GM23338 (cell line): ENCODE measurements at regions not wholly inside any gene's neighbourhood (a gene's known extent, or its start where the extent isn't known, plus 50 kb on each side); places are given as distances from the start of the nearest gene placed in this dataset.

Source experiments
- ATAC-seq: fragments of 200-7000 bp; cut with Tn5 transposase; 3 replicates; pipeline ENCODE4 v1.9.1; 2020
- DNase-seq: peaks from one replicate; pipeline ENCODE4 v3.0.0-alpha.2; 2015; ENCODE audit warnings: low spot score
- H2AFZ ChIP-seq: fragments of 200-600 bp; sonication (generic); 2 replicates; pipeline ENCODE4 v1.8.0; 2016; ENCODE audit warnings: antibody characterized with exemption, mild to moderate bottlenecking, moderate library complexity
- H3F3A ChIP-seq: fragments of 200-600 bp; sonication (generic); replicated peaks from 2 replicates; pipeline ENCODE4 v1.8.0; 2017; ENCODE audit warnings: antibody characterized with exemption, mixed run types, low read depth
- H3K27ac ChIP-seq: fragments of 200-600 bp; sonication (generic); 2 replicates; pipeline ENCODE4 v1.6.1; 2016; ENCODE audit warnings: low read depth
- H3K27me3 ChIP-seq: fragments of 200-600 bp; sonication (generic); 2 replicates; pipeline ENCODE4 v1.8.0; 2016; ENCODE audit warnings: mild to moderate bottlenecking, mixed run types, moderate library complexity; ENCODE audit not compliant: insufficient read depth
- H3K36me3 ChIP-seq: fragments of 200-600 bp; sonication (generic); 2 replicates; pipeline ENCODE4 v1.8.0; 2016; ENCODE audit warnings: mild to moderate bottlenecking; ENCODE audit not compliant: insufficient read depth
- H3K4me1 ChIP-seq: fragments of 200-600 bp; sonication (generic); 2 replicates; pipeline ENCODE4 v1.8.0; 2016; ENCODE audit warnings: mild to moderate bottlenecking, moderate library complexity; ENCODE audit not compliant: insufficient read depth
- H3K4me2 ChIP-seq: fragments of 200-600 bp; sonication (generic); 2 replicates; pipeline ENCODE4 v1.7.1; 2017; ENCODE audit warnings: mixed run types
- H3K4me3 ChIP-seq: fragments of 200-600 bp; sonication (generic); 2 replicates; pipeline ENCODE4 v1.6.1; 2016; ENCODE audit warnings: mixed run types
- H3K79me2 ChIP-seq: fragments of 200-600 bp; sonication (generic); replicated peaks from 2 replicates; pipeline ENCODE4 v1.8.0; 2017; ENCODE audit warnings: mild to moderate bottlenecking; ENCODE audit not compliant: insufficient read depth
- H3K9me2 ChIP-seq: fragments of 200-600 bp; sonication (generic); 2 replicates; pipeline ENCODE4 v1.8.0; 2017; ENCODE audit not compliant: insufficient read depth
- H4K20me1 ChIP-seq: fragments of 200-600 bp; sonication (generic); replicated peaks from 2 replicates; pipeline ENCODE4 v1.8.0; 2017; ENCODE audit warnings: mild to moderate bottlenecking; ENCODE audit not compliant: insufficient read depth
- H3K27ac Mint-ChIP-seq: 2 replicates; pipeline ENCODE4 v1.8.0; 2020; ENCODE audit warnings: inconsistent platforms, mild to moderate bottlenecking, moderate library complexity, mixed read lengths
- H3K27me3 Mint-ChIP-seq: 3 replicates; pipeline ENCODE4 v1.8.0; 2022; ENCODE audit warnings: low read depth, mild to moderate bottlenecking, moderate library complexity, mixed read lengths, inconsistent platforms; ENCODE audit not compliant: insufficient read depth, poor library complexity
- H3K36me3 Mint-ChIP-seq: 3 replicates; pipeline ENCODE4 v1.8.0; 2021; ENCODE audit warnings: low read depth, mild to moderate bottlenecking, inconsistent platforms, moderate library complexity, mixed read lengths
- H3K4me1 Mint-ChIP-seq: 3 replicates; pipeline ENCODE4 v1.8.0; 2020; ENCODE audit warnings: mild to moderate bottlenecking, inconsistent platforms, mixed read lengths
- H3K4me3 Mint-ChIP-seq: 3 replicates; pipeline ENCODE4 v1.8.0; 2021; ENCODE audit warnings: moderate library complexity, mild to moderate bottlenecking, inconsistent platforms, mixed read lengths
- H3K9me3 Mint-ChIP-seq: 3 replicates; pipeline ENCODE4 v1.8.0; 2020; ENCODE audit warnings: moderate library complexity, mild to moderate bottlenecking, inconsistent platforms, mixed read lengths
- CREB1 ChIP-seq: fragments of 250-450 bp; sonication (Bioruptor Pico); IDR thresholded peaks from 2 replicates; pipeline ENCODE4 v1.5.0; 2020; ENCODE audit warnings: low read depth, mild to moderate bottlenecking, moderate library complexity
- ETS1 ChIP-seq: IDR thresholded peaks from 2 replicates; pipeline ENCODE4 v1.6.1; 2016; ENCODE audit warnings: antibody characterized with exemption
- EZH2 ChIP-seq: fragments of 200-600 bp; sonication (generic); IDR thresholded peaks from one replicate; pipeline ENCODE4 v1.8.0; 2017; ENCODE audit warnings: antibody characterized with exemption, mild to moderate bottlenecking, low read depth; ENCODE audit not compliant: unreplicated experiment
- EZH2phosphoT487 ChIP-seq: fragments of 200-600 bp; sonication (generic); IDR thresholded peaks from one replicate; pipeline ENCODE4 v1.8.1; 2018; ENCODE audit warnings: antibody characterized with exemption; ENCODE audit not compliant: unreplicated experiment
- JUNB ChIP-seq: IDR thresholded peaks from one replicate; pipeline ENCODE4 v1.6.1; 2016; ENCODE audit warnings: antibody characterized with exemption; ENCODE audit not compliant: unreplicated experiment
- NANOG ChIP-seq: IDR thresholded peaks from 2 replicates; pipeline ENCODE4 v1.6.1; 2016; ENCODE audit warnings: antibody characterized with exemption, borderline replicate concordance
- STAT1 ChIP-seq: IDR thresholded peaks from one replicate; pipeline ENCODE4 v1.6.1; 2016; ENCODE audit warnings: antibody characterized with exemption; ENCODE audit not compliant: unreplicated experiment
- ZNF114 ChIP-seq: fragments of 250-450 bp; sonication (Bioruptor Pico); IDR thresholded peaks from 2 replicates; pipeline ENCODE4 v1.5.0; 2020; ENCODE audit warnings: mild to moderate bottlenecking, moderate library complexity
- ZNF331 ChIP-seq: fragments of 250-450 bp; sonication (Bioruptor Pico); IDR thresholded peaks from 2 replicates; pipeline ENCODE4 v1.5.0; 2020; ENCODE audit warnings: low read depth, mild to moderate bottlenecking, moderate library complexity
- TF ChIP-seq, protein P1 (sequence below): IDR thresholded peaks from one replicate; pipeline ENCODE4 v1.6.1; 2018; ENCODE audit warnings: antibody characterized with exemption; ENCODE audit not compliant: unreplicated experiment
- TF ChIP-seq, protein P2 (sequence below), 2 experiments: fragments of 200-600 bp in 1 of 2; sonication (generic) in 1 of 2; conservative IDR thresholded peaks; 2 replicates each; pipeline versions ENCODE4 v1.5.1 to v1.6.1; 2016 to 2017; ENCODE audit warnings: antibody characterized with exemption in 2 of 2, low read depth in 2 of 2, mild to moderate bottlenecking in 2 of 2, moderate library complexity in 1 of 2
- TF ChIP-seq, protein P3 (sequence below): fragments of 250-450 bp; sonication (Bioruptor Pico); IDR thresholded peaks from 2 replicates; pipeline ENCODE4 v1.5.0; 2020; ENCODE audit warnings: mild to moderate bottlenecking, moderate library complexity

DNA sequence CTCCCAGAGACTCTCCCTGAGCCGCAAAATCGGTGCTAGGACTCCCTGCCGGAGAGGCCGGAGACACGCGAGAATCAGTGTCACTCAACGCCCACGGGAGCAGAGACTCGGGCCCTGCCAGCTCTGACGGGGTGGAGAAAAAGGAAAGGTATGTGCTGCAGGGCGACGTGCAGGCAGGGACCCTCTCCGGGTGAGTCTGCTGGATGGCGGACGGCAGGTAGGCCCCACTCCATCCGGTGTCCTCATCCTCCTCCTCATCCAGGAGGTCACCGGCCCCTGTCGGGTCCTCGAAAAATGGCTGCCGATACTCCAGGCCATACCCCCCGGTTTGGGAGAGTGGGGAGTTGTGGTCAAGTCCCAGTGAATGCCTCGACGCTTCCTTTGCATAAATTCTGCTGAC, 110.7 kb downstream of the PMAIP1 start (continued):
- TF ChIP-seq ZNF331 (CRISPR knock-in tag): no peak
- TF ChIP-seq ETS1: no peak
- no peak for TF ChIP-seq JUNB

GRCh38 chr18:60007661-60008060, 107.9 kb downstream of the PMAIP1 start:
- Histone ChIP-seq H3K27ac (no peak overlapping the region), H3K27me3 (no peaks in the 10 kb centered on the region), H3K9me2 (no peaks in the 10 kb centered on the region), H4K20me1 (no peaks in the 10 kb centered on the region), H2AFZ (no peak overlapping the region), H3F3A (no peaks in the 10 kb centered on the region), H3K79me2 (no peaks in the 10 kb centered on the region), H3K4me1 (no peaks in the 10 kb centered on the region), H3K4me3 (no peak overlapping the region), H3K36me3 (no peaks in the 10 kb centered on the region), H3K4me2 (no peak overlapping the region)
- Mint-ChIP-seq H3K27ac (no peak overlapping the region), H3K4me3 (no peak overlapping the region), H3K4me1 (no peaks in the 10 kb centered on the region), H3K27me3 (no peaks in the 10 kb centered on the region), H3K36me3 (peaks cover 9% of the 10 kb centered on the region; the same call in 2 of the 3 replicates), H3K9me3 (peaks cover 23% of the 10 kb centered on the region)
- ATAC-seq: no peak
- no peak for DNase-seq
- TF ChIP-seq JUNB: no peak
- TF ChIP-seq STAT1: no peak
- TF ChIP-seq EZH2phosphoT487: no peak
- TF ChIP-seq, protein P1, sequence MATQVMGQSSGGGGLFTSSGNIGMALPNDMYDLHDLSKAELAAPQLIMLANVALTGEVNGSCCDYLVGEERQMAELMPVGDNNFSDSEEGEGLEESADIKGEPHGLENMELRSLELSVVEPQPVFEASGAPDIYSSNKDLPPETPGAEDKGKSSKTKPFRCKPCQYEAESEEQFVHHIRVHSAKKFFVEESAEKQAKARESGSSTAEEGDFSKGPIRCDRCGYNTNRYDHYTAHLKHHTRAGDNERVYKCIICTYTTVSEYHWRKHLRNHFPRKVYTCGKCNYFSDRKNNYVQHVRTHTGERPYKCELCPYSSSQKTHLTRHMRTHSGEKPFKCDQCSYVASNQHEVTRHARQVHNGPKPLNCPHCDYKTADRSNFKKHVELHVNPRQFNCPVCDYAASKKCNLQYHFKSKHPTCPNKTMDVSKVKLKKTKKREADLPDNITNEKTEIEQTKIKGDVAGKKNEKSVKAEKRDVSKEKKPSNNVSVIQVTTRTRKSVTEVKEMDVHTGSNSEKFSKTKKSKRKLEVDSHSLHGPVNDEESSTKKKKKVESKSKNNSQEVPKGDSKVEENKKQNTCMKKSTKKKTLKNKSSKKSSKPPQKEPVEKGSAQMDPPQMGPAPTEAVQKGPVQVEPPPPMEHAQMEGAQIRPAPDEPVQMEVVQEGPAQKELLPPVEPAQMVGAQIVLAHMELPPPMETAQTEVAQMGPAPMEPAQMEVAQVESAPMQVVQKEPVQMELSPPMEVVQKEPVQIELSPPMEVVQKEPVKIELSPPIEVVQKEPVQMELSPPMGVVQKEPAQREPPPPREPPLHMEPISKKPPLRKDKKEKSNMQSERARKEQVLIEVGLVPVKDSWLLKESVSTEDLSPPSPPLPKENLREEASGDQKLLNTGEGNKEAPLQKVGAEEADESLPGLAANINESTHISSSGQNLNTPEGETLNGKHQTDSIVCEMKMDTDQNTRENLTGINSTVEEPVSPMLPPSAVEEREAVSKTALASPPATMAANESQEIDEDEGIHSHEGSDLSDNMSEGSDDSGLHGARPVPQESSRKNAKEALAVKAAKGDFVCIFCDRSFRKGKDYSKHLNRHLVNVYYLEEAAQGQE: no peak
- no peak for TF ChIP-seq ZNF331 (CRISPR knock-in tag)
- TF ChIP-seq, protein P2, sequence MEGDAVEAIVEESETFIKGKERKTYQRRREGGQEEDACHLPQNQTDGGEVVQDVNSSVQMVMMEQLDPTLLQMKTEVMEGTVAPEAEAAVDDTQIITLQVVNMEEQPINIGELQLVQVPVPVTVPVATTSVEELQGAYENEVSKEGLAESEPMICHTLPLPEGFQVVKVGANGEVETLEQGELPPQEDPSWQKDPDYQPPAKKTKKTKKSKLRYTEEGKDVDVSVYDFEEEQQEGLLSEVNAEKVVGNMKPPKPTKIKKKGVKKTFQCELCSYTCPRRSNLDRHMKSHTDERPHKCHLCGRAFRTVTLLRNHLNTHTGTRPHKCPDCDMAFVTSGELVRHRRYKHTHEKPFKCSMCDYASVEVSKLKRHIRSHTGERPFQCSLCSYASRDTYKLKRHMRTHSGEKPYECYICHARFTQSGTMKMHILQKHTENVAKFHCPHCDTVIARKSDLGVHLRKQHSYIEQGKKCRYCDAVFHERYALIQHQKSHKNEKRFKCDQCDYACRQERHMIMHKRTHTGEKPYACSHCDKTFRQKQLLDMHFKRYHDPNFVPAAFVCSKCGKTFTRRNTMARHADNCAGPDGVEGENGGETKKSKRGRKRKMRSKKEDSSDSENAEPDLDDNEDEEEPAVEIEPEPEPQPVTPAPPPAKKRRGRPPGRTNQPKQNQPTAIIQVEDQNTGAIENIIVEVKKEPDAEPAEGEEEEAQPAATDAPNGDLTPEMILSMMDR (conservative IDR thresholded peaks at IDR 0.05; ENCODE audit: low read depth in 2 of 2): no peak
- TF ChIP-seq ETS1: no peak
- TF ChIP-seq, protein P3, sequence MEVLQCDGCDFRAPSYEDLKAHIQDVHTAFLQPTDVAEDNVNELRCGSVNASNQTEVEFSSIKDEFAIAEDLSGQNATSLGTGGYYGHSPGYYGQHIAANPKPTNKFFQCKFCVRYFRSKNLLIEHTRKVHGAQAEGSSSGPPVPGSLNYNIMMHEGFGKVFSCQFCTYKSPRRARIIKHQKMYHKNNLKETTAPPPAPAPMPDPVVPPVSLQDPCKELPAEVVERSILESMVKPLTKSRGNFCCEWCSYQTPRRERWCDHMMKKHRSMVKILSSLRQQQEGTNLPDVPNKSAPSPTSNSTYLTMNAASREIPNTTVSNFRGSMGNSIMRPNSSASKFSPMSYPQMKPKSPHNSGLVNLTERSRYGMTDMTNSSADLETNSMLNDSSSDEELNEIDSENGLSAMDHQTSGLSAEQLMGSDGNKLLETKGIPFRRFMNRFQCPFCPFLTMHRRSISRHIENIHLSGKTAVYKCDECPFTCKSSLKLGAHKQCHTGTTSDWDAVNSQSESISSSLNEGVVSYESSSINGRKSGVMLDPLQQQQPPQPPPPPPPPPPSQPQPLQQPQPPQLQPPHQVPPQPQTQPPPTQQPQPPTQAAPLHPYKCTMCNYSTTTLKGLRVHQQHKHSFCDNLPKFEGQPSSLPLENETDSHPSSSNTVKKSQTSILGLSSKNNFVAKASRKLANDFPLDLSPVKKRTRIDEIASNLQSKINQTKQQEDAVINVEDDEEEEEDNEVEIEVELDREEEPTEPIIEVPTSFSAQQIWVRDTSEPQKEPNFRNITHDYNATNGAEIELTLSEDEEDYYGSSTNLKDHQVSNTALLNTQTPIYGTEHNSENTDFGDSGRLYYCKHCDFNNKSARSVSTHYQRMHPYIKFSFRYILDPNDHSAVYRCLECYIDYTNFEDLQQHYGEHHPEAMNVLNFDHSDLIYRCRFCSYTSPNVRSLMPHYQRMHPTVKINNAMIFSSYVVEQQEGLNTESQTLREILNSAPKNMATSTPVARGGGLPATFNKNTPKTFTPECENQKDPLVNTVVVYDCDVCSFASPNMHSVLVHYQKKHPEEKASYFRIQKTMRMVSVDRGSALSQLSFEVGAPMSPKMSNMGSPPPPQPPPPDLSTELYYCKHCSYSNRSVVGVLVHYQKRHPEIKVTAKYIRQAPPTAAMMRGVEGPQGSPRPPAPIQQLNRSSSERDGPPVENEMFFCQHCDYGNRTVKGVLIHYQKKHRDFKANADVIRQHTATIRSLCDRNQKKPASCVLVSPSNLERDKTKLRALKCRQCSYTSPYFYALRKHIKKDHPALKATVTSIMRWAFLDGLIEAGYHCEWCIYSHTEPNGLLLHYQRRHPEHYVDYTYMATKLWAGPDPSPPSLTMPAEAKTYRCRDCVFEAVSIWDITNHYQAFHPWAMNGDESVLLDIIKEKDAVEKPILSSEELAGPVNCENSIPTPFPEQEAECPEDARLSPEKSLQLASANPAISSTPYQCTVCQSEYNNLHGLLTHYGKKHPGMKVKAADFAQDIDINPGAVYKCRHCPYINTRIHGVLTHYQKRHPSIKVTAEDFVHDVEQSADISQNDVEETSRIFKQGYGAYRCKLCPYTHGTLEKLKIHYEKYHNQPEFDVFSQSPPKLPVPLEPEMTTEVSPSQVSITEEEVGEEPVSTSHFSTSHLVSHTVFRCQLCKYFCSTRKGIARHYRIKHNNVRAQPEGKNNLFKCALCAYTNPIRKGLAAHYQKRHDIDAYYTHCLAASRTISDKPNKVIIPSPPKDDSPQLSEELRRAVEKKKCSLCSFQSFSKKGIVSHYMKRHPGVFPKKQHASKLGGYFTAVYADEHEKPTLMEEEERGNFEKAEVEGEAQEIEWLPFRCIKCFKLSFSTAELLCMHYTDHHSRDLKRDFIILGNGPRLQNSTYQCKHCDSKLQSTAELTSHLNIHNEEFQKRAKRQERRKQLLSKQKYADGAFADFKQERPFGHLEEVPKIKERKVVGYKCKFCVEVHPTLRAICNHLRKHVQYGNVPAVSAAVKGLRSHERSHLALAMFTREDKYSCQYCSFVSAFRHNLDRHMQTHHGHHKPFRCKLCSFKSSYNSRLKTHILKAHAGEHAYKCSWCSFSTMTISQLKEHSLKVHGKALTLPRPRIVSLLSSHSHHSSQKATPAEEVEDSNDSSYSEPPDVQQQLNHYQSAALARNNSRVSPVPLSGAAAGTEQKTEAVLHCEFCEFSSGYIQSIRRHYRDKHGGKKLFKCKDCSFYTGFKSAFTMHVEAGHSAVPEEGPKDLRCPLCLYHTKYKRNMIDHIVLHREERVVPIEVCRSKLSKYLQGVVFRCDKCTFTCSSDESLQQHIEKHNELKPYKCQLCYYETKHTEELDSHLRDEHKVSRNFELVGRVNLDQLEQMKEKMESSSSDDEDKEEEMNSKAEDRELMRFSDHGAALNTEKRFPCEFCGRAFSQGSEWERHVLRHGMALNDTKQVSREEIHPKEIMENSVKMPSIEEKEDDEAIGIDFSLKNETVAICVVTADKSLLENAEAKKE: no peak
- TF ChIP-seq ZNF114 (CRISPR knock-in tag): no peak
- TF ChIP-seq EZH2: no peak
- TF ChIP-seq CREB1 (CRISPR knock-in tag): no peak
- no peak for TF ChIP-seq NANOG
